HK-2 (cell line): ENCODE measurements at regions not wholly inside any gene's neighbourhood (a gene's known extent, or its start where the extent isn't known, plus 50 kb on each side); places are given as distances from the start of the nearest gene placed in this dataset.
"Not testable (repeated sequence)": the region's sequence is repeated elsewhere in the genome, so short reads cannot be mapped to it uniquely, and the experiment has no call there.

ENCODE experiments used
- DNase-seq: peaks from one replicate; pipeline ENCODE4 v3.0.0-alpha.2; 2018; ENCODE audit not compliant: unreplicated experiment

DNA sequence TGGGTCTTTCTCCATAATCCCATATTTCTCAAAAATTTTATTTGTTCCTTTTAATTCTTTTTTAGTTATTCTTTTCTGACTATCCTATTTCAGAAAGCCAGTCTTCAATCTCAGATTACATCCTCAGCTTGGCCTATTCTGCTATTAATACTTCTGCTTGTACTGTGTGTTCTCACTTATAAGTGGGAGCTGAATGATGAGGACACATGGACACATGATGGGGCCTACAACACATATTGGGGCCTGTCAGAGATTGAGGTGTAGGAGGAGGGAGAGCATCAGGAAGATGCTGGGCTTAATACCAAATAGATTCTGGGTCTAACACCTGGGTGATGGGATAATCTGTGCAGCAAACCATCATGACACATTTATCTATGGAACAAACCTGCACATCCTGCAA, 82.3 kb downstream of the MAGEE1 start:
- DNase-seq = no peak

GRCh38 chrX:76517544-76517943, 90.0 kb downstream of the MAGEE1 start:
- DNase-seq = no peak

DNA sequence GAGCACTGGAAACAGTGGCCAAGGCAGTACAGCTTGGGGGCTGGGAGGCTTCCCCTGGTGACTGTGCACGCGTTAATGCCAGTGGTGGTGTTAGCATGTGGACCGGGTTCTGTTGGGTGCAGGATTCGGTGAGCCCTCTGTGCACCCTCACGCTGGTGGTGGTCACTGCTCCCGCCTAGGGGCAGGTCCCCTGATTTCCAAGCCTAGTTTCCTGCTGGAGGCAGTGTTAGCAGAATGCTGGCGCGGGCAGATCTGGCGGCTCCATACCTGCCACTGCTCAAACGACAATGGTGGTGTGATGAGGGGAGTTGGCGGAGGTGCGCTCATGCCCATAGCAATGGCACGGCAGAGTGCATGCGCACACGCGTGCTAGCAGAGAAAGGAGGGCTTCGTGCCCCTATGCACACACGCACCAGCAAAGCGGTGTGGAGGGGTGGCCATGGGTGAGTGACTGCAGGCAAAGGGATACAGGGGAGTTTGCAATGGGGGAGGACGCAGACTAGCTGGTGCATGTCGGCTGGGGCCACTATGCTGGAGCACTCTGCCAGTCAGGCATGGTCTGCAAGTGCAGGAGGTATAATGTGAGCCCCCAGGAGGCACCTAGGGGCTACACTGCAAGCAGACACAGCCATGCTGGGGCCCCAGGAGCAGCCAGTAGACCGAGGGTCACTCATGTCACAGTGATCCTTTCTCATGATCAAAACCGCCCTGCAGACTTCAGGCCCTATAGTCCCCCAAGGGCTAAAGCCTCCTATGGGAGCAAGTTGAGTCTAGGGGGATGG, 93.0 kb downstream of the MAGEE1 start:
- DNase-seq = no peak

DNA sequence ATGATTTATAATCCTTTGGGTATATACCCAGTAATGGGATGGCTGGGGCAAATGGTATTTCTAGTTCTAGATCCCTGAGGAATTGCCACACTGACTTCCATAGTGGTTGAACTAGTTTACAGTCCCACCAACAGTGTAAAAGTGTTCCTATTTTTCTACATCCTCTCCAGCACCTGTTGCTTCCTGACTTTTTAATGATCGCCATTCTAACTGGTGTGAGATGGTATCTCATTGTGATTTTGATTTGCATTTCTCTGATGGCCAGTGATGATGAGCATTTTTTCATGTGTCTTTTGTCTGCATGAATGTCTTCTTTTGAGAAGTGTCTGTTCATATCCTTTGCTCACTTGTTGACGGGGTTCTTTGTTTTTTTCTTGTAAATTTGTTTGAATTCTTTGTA, 108.2 kb downstream of the MAGEE1 start:
- DNase-seq = not testable (repeated sequence)

- DNase-seq = no peak
These were observed 111.3 kb downstream of the MAGEE1 start for GRCh38 chrX:76538860-76539259.

- not testable (repeated sequence) for DNase-seq
These were observed 115.9 kb downstream of the MAGEE1 start for GRCh38 chrX:76543381-76543780.

DNA sequence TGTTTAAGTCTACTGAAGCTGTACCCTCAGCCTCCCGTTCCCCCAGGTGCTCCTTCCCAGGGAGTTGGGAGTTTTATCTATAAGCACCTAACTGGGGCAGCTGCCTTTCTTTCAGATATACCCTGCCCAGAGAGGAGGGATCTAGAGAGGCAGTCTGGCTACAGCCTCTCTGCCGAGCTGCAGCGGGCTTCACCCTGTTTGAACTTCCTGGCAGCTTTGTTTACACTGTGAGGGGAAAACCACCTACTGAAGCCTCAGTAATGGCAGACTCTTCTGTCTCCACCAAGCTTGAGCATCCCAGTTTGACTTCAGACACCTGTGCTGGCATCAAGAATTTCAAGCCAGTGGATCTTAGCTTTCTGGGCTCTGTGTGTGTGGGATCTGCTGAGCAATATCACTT, 122.5 kb downstream of the MAGEE1 start:
- DNase-seq = no peak

DNA sequence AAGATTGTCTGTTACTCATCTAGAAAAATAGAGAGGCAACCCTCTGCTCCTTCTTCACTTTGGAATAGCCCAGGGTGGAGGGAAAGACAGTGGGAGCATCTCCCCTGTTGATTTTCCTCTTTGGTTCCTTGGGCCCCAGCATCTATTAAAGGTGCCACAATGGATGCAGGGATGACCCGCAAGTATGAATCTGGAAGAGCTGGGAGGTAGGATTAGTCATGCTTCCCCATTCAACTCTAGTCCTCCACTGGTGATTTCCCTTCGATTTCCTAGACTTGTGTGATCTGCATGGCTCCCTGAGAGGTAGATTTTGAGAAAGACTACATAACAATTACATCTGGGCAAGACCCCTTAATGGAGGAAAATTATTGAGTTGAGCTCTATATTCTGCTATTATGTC, 127.8 kb downstream of the MAGEE1 start:
- DNase-seq = no peak

DNA sequence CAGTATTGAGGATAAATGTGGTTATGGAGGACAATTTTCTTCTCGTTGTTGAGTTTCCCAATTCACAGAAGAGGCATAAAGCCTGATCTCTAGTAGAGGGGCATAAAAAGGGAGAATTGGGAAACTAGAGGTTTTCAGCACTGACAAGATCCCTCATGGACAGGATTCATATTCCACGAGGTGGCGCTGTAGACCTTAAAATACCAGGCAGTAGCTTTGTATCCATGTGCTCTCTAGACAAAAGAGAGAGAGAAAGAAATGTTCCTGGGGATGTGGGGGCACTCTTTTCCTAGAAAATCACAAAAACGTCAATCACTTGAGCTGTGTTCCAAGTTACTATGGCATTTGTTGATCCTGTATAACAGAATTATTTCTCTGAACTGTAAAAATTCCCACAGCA, 128.3 kb downstream of the MAGEE1 start:
- peak; percentile 24 for DNase-seq

DNA sequence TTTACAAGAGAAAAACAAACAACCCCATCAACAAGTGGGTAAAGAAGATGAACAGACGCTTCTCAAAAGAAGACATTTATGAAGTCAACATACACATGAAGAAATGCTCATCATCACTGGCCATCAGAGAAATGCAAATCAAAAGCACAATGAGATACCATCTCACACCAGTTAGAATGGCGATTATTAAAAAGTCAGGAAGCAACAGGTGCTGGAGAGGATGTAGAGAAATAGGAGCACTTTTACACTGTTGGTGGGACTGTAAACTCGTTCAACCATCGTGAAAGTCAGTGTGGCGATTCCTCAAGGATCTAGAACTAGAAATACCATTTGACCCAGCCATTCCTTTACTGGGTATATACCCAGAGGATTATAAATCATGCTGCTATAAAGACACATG, 137.3 kb downstream of the MAGEE1 start:
- DNase-seq = not testable (repeated sequence)

DNA sequence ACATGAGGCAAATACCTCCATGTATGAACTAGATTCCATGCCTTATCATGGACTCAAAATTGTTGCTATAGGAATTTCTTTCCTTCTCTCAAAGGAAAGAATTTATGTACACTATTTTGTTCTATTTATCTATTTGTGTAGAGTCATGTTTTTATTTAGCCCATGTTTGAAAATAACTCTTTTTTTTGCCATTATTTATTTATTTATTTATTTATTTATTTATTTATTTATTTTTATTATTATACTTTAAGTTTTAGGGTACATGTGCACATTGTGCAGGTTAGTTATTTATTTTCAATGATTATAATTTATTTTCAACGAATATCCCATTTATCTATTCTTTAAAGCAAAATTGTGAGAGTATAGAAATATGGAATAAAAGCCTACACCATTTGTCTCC, 177.9 kb downstream of the MAGEE1 start:
- no peak for DNase-seq

GRCh38 chrX:76617020-76617419, 189.5 kb downstream of the MAGEE1 start:
- DNase-seq = no peak

DNA sequence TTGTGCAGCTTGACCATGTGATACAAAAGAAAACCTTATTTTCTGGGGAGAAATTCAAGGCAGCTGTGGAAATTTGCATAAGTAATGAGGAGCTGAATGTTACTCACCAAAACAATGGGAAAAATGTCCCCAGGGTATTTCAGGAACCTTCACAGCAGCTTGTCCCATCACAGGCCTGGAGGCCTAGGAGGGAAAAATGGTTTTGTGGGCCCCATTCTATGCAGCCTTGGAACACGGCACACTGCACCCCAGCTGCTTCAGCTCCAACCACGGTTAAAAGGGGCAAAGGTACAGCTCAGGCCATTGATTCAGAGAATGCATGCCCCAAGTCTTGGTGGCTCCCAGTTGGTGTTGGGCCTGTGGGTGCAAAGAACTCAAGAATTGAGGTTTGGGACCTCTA, 216.1 kb downstream of the MAGEE1 start:
- DNase-seq = no peak

- DNase-seq = not testable (repeated sequence)
These were observed 223.9 kb downstream of the MAGEE1 start for GRCh38 chrX:76651369-76651768.

GRCh38 chrX:76657499-76657898, 230.0 kb downstream of the MAGEE1 start:
- no peak for DNase-seq
